ENCODE measurements at regions not wholly inside any gene's neighbourhood (a gene's known extent, or its start where the extent isn't known, plus 50 kb on each side); places are given as distances from the start of the nearest gene placed in this dataset.

DNA sequence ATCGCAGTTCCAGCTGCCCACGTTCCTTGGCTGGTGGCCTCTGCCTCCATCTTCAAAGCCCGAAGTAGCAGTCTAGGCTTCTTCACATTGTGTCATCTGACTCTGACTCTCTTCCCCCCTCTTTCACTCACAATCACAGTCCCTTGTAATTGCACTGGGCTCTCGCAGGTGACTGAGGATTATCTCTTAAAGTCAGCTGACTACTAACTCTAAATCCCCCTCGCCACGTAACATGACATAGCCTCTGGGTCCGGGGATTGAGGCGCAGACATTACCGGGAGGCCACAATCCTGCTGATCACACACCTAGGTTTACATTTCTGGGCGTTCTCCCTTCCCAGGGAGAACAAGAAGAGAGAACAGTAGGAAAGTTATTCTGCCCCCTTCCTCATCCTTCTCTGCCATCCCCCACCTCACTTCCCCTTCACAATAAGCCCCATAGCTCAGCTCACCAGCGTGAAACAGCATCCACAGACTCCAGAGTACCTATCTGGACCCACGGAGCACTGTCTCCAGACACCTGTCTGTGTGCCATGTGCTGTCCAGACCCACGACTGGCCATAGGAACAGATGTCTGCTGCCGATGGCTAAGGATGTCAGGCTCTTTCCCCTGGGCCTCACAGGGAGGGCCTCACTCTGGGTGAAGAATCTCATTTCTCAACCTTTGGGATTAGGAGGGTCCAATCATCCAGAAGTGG is 64.3 kb upstream of the FZD7 start:
- DNase-seq (ENCODE audit: low read depth): no peak

DNA sequence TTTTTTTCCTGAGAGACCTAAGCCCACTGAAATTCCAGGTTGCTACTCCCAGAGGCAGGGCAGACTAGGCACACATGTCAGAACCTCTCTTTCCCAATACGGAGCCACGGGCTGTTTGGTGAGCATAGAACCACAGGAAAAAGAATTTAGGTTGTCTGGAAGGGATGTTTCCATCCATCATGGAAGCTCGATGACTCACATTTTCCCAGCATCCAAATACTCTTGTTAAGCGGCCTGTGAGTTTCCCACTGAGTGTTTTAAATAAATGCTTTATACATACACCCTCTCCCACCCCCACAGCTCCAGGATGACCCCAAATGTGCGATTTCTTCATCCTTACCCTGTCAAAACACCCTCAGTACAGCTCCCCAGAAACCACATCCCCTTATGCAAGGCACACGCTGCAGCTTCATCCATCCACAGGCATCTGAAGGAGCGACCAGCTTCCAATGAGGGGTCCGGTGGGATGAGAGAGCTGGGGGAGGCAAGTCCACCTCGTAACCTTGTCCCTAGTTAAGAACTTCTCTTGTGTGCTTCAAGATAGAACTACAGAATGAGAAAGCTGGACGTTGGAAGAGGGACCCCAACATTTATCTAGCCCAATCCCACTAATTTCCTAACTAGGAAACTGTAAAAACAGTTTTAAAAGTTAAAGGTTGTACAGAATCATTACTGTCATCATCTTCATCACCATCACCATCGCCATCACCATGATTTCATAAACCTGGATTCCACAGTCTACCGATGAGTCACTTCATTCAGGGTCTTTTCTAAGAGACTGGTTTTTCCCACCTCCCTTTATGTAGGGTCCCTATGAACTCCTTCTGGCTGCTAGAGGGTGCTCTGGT is 63.5 kb upstream of the FZD7 start:
- peak; percentile 44 for DNase-seq (ENCODE audit: low read depth)

DNA sequence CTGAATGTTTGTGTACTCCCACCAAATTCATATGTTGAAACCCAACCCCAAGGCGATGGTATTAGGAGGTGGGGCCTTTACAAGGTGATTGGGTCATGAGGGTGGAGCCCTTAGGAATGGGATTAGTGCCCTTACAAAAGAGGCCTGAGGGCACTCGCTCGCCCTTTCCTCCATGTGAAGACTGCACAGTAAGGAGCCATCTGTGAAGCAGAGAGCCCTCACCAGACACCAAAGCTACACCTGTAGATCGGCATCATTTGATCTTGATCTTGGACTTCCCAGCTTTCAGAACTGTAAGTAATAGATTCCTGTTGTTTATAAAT is 62.9 kb upstream of the FZD7 start:
- DNase-seq (ENCODE audit: low read depth): no peak

DNA sequence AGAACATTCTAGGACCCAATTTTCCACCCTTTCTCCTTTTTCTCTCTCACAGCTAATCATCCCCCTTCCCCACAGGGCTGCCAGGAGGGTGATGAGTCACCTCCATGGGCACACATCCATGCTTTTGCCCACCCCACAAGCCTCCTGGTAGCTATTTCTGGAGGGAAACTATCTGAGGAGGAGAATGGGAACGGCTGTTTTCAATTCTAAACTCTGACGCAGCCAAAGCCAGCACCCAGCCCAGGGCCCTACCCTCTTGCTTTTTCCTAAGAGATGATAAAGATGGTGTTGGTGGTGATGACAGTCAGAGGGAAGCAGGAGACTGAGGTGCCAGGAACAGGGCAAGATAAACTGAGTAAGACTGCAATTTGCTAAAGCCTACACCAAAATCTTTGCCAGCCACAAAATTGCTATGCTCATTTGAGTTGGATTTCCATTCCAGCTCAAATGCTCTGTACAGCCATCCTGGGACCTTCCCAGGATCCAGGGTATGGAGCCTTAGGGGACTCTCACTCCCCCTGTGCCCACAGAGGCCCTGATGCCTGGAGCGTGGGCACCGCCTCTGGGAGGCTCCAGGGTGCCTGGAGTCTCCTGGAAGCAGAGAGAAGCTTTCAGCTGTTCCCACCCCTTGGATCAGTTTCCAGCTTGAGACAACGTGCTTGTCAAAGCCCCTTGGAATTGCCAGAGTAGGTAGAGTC is 62.0 kb upstream of the FZD7 start:
- DNase-seq (ENCODE audit: low read depth): peak; percentile 64

DNA sequence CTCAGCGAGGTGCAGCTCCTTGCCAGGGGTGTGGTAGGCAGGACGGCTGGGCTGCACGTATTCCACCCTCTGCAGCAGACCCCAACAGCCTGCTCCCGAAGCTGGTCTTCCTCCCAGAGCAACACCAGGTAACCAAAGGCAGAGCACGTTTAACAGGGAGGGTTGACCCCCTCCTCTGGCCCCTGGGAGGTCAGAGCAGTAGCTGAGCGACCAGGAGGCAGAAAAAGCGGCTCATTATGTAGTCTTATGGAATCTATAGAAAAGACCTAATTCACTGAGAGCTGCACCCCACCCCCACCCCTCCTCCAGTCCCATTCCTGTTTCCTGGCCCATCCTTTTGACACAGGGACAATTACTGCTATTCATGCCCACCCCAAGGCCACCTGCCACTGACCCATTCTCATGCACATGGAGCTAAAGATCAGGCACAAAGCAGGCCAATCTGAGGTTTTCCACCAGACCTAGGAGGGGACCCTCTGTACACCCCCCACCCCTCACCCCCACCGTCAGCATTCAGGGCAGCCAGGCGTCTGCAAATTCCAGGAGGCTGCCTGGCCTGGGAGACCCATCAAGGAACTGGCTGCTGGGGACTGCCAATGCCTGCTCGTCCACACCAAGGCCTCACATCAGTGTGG is 60.9 kb upstream of the FZD7 start:
- DNase-seq (ENCODE audit: low read depth): no peak

DNA sequence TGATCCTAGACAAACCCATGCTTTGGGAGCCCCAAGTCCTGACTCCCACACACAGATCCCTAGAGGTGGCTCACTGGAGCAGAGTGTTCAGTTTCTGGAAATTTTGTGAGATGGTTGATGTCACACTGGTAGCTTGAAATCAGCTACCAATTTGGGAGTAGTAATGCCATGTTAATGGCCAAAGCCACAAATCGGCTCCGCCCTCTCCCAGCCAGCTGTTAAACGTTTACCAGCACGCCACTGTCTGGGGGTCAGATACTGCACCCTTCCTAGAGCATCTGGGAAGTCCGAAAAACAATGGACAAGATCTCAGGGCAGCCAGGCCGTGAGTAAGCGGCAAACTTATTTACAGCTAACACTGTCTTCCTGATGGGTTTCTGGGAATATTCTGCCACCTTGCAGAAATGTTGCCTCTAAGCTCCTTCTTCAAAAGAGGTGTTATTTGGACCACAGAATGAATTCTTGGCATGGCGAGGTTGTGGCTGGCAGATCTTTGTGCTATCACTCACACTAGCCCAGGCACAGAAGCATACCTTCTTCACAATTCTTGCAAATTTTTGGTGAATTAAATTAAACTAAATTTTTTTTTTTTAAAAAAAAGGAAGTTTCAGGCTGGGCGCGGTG is 60.2 kb upstream of the FZD7 start:
- DNase-seq (ENCODE audit: low read depth): no peak

DNA sequence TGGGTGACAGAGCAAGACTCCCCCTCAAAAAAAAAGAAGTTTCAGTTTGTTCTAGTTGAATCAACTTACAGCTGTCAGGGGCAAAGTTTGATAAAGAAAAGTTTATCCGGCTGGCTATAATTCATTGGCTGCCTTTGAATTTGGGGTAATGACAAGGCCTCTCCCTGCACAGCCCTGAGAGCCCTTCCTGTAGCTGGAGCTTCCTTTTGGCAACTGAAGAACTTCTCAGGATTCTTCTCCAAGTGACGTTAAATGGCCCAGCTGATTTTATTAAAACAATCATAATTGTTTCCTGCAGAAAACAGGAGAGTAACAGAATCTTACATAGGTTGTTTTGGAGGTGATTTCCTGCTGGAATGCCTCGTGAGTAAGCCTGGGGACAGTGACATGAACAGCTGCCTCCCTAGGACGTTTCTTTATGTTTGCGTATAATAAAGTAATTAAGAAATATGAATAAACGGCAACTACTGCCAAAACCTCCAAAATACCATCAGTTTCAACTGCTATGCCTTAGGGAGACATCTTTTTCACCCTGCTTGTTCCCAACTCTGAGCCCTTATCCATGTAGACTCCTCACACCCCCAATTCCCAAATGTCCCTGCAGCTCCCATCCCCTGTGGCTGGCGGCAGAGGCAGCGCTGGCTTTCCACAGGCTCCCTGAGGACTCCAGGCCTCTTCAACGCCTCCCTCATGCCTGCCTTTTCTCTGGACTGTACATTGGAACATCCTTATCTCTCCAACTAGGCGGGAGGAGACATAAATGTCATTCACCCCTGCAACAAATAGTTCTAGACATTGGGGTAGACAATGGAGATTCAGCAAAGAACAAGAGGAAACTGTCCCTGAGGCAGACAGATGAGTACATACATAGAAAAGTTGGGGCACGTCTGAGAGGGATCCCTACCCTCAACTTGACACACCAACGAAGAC is 59.2 kb upstream of the FZD7 start:
- no peak for DNase-seq (ENCODE audit: low read depth)

DNA sequence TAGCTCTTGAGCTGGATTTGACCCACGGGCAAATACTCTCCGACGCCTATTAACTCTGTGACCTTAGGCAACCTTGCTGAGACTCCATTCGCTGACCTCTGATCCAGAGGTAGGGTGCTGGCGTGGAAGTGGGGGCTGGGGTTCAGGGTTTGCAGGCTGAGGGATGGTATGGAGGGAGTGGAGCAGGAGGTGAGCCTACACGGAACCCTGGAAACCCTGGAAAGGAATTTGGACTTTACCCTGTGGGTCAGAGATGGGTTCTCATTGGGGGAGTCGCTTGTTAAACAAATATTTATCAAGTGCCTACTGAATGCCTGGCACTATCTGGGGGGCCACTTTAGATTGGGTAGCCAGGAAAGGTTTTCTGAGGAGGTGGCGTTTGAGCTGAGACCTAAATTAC is 58.2 kb upstream of the FZD7 start:
- DNase-seq (ENCODE audit: low read depth): no peak

DNA sequence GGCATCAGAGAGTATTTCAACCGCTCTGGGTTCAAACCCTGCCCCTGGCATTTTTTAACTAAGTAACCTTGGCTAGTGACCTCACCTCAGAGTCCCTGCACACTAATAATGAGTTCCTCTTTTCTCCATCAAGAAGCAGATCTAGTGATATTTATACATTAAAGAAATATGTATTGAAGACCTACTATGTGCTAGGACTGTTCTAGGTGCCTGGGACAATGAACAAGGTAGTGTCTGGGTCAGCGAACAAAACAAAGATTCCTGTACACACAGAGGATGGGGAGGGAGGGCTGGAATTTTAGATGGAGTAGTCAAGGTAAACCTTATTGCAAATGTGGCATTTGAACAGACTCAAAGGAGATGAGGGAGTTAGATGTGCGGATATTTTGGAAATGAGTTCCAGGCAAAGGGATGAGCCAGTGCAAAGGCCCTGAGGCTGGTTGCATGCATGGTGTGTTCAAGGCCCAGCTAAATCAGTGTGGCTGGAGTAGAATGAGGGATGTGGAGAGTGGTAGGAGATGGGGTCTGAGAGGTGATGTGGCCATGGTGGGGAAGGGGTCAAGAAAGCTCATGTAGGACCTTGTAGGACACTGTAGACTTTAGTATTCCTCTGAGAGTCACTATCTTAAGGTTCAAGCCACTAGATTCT is 57.6 kb upstream of the FZD7 start:
- no peak for DNase-seq (ENCODE audit: low read depth)

DNA sequence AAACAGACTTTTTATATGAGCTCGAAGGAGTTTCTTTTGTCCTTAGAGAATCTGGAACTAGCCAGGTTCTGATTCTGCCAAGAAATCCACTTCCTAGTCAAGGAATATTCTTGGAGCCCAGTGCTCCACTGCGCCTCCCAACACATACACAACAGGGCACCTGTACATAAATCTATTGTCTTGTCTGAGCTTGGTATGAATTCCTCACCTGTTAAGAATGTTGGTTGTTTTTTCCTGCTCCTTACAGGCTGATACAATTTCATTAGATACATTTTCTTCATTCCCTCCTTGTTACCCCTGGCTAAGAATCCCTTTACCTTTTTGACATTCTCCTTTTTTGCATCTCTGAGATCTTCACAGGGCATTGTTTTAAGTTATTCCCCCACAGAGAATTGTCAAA is 56.0 kb upstream of the FZD7 start:
- no peak for DNase-seq (ENCODE audit: low read depth)

DNA sequence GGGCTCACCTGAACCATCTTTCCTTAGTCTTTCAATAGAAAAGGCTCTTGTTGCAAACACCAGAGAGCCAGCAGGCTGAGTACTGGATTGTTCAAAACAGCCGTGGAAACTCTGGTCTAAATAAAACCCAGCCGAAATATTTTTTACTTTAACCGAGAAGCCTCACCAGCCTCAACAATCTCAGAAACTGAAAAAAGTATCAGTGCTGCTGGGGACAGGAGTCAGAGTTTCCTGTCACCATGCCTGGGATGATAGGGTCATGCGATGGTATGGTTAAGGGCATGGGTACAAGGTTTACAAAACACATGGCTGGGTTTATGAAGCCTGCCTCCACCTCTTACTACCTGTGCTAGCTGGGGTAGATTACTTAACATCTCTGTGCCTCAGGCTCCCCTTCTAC is 55.3 kb upstream of the FZD7 start:
- no peak for DNase-seq (ENCODE audit: low read depth)

DNA sequence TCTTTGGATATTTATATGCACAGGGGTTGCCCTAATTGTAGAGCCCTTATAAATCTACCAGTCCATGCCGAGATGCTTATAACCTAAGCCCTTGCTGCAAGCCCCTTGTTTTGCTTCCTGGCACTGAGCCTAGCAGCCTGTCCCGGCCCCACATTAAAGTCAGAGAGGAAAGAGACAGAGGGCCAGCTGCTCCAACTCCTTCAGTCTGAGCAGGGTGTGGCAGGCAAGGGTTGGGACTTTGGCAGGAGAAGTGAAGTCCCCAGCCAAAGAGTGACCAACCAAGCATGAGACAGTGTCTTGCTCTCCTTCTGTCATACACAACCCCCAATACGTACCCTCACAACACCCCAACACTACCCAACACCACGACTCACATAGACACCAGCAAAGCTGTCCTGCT is 54.7 kb upstream of the FZD7 start:
- no peak for DNase-seq (ENCODE audit: low read depth)

DNA sequence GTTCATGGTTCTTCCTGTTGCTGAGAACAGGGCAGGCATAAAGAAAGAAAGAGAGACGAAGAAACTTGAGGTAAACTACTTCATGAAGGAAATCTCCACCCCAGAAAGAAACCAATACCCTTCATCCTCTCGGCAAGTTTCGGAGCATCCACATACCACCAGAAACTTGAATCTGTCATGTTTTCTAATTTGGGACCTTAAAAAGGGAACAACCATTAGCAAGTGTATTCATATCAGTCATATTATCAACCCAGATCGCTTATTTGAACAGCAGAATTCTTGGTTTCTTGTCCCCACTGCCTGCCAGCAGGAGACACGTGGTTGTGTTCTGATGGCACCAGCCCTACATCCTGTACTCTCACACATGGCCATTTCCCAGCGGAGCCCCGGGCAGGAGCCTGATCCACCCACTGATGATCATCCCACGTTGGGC is 53.2 kb upstream of the FZD7 start:
- no peak for DNase-seq (ENCODE audit: low read depth)

DNA sequence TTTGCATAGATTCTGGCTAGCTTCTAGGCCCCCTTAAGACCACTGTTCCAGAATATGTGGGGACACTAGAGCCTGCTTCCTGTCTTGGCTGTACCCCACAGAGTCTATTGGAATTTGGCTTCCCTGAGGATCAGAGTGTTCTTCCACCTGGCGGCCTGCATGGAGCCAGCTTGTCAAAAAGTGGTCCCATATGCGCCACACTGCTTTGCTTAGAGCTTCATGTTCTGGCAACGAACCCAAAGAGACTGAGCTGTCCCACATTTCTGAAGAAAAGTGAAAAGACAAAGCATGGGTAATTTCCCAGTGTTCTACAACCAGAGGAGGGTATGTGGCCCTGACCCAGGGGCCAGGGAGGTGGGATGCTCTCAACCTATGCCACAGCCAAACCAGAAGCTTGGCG is 52.7 kb upstream of the FZD7 start:
- DNase-seq (ENCODE audit: low read depth): no peak

DNA sequence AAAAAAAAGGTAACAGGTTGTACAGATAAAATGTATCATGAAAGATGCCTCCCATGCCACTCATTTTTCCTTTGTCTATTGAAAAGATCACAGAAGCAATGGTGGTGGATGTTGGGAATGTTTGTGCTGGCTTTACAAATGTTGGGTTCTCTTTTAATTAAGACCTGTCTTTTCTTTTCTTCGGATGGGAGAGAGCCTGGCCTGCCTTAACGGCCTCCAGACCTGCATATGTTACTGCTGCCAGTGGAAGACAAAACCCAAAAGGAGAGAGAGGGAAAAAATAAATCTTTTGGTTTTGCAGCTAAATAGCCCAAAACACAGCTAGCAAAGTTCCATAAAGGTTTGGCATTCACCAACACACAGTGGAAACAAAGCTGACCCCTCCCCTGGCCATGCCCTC is 50.5 kb upstream of the FZD7 start:
- no peak for DNase-seq (ENCODE audit: low read depth)

DNA sequence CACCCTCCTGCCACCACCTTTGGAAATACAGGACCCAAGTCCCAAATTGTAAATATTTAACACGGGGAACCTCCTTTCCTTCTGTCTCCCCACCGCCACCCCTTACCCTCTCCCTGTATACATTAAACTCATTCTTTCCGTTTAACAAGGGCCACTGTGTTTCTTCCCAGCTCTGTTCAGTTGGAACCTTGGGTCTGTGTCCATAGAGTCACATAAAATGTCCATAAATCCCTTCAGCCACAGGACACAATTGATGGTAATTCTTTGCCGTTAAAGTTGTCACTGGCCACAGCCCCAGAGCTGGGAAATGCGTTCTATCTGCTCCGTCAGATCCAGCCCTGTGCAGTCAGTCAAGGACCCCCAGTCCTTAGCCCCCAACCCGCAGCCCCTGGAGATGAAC is 49.9 kb upstream of the FZD7 start:
- DNase-seq (ENCODE audit: low read depth): no peak
